HG02885 (cell line): ENCODE measurements at regions not wholly inside any gene's neighbourhood (a gene's known extent, or its start where the extent isn't known, plus 50 kb on each side); places are given as distances from the start of the nearest gene placed in this dataset.
"Not testable (repeated sequence)": the region's sequence is repeated elsewhere in the genome, so short reads cannot be mapped to it uniquely, and the experiment has no call there.

Source experiments
- ATAC-seq: cut with Tn5 transposase; IDR thresholded peaks from one replicate; pipeline ENCODE4 v1.9.1; 2021; ENCODE audit warnings: mild to moderate bottlenecking; ENCODE audit not compliant: unreplicated experiment, poor library complexity

- no peak for ATAC-seq
Measured at GRCh38 chr20:12699374-12700228, 309.2 kb upstream of the SPTLC3 start.

- no peak for ATAC-seq
Measured at GRCh38 chr20:12700701-12701100, 308.1 kb upstream of the SPTLC3 start.

- no peak for ATAC-seq
Measured at GRCh38 chr20:12702312-12702711, 306.5 kb upstream of the SPTLC3 start.

- ATAC-seq, result no peak
Measured at GRCh38 chr20:12715371-12715770, 293.4 kb upstream of the SPTLC3 start.

GRCh38 chr20:12715991-12716680, 292.6 kb upstream of the SPTLC3 start:
- no peak for ATAC-seq

GRCh38 chr20:12717061-12717460, 291.7 kb upstream of the SPTLC3 start:
- no peak for ATAC-seq

GRCh38 chr20:12718619-12719018, 290.2 kb upstream of the SPTLC3 start:
- no peak for ATAC-seq

GRCh38 chr20:12721636-12722035, 287.1 kb upstream of the SPTLC3 start:
- no peak for ATAC-seq

GRCh38 chr20:12722091-12722490, 286.7 kb upstream of the SPTLC3 start:
- no peak for ATAC-seq

- no peak for ATAC-seq
Measured at GRCh38 chr20:12723811-12724210, 285.0 kb upstream of the SPTLC3 start.

GRCh38 chr20:12728782-12729181, 280.0 kb upstream of the SPTLC3 start:
- no peak for ATAC-seq

GRCh38 chr20:12729326-12729725, 279.4 kb upstream of the SPTLC3 start:
- no peak for ATAC-seq

- ATAC-seq, result no peak
Measured at GRCh38 chr20:12733811-12734210, 275.0 kb upstream of the SPTLC3 start.

GRCh38 chr20:12737497-12737896, 271.3 kb upstream of the SPTLC3 start:
- no peak for ATAC-seq

- ATAC-seq, result no peak
Measured at GRCh38 chr20:12737900-12738299, 270.9 kb upstream of the SPTLC3 start.

GRCh38 chr20:12740647-12741046, 268.1 kb upstream of the SPTLC3 start:
- no peak for ATAC-seq

GRCh38 chr20:12744037-12744436, 264.7 kb upstream of the SPTLC3 start:
- no peak for ATAC-seq

GRCh38 chr20:12748359-12748994, 260.3 kb upstream of the SPTLC3 start:
- ATAC-seq, result no peak

- ATAC-seq, result no peak
Measured at GRCh38 chr20:12750221-12750620, 258.6 kb upstream of the SPTLC3 start.

- not testable (repeated sequence) for ATAC-seq
Measured at GRCh38 chr20:12752900-12753693, 255.7 kb upstream of the SPTLC3 start.
